Natural killer cell treated with Interleukin-12 subunit alpha and Interleukin-12 subunit beta and Interleukin-15 and Interleukin-18, amount 100 ng/mL, for 72 hours (primary cell): ENCODE measurements at regions not wholly inside any gene's neighbourhood (a gene's known extent, or its start where the extent isn't known, plus 50 kb on each side); places are given as distances from the start of the nearest gene placed in this dataset.
"Not testable (repeated sequence)": the region's sequence is repeated elsewhere in the genome, so short reads cannot be mapped to it uniquely, and the experiment has no call there.

Source experiments
- ATAC-seq, 2 donors: fragments of 150-1000 bp; cut with Tn5 transposase in 1 of 2; sonication (Bioruptor Pico), chemical (Tn5 transposase) in 1 of 2; 2 replicates each; pipeline ENCODE4 v1.10.0; 2021
- DNase-seq: peaks from one replicate; pipeline ENCODE4 v3.0.0; 2022; ENCODE audit warnings: low spot score
- H3K27ac Mint-ChIP-seq, 2 donors: 1 replicate in 1 of 2; 2 replicates in 1 of 2; pipeline ENCODE4 v1.8.0; 2022; ENCODE audit warnings: mixed read lengths in 2 of 2, mild to moderate bottlenecking in 1 of 2, moderate library complexity in 1 of 2
- H3K27me3 Mint-ChIP-seq, 2 donors: 1 replicate in 1 of 2; 2 replicates in 1 of 2; pipeline ENCODE4 v1.8.0; 2022; ENCODE audit warnings: mixed read lengths in 2 of 2
- H3K36me3 Mint-ChIP-seq: one replicate; pipeline ENCODE4 v1.8.0; 2022; ENCODE audit warnings: mixed read lengths
- H3K4me1 Mint-ChIP-seq, 2 donors: 1 replicate in 1 of 2; 2 replicates in 1 of 2; pipeline ENCODE4 v1.8.0; 2022; ENCODE audit warnings: low read depth in 2 of 2, mixed read lengths in 2 of 2, mild to moderate bottlenecking in 1 of 2
- H3K4me3 Mint-ChIP-seq: one replicate; pipeline ENCODE4 v1.8.0; 2022; ENCODE audit warnings: mixed read lengths
- H3K9me3 Mint-ChIP-seq: 2 replicates; pipeline ENCODE4 v1.8.0; 2022; ENCODE audit warnings: mixed read lengths

DNA sequence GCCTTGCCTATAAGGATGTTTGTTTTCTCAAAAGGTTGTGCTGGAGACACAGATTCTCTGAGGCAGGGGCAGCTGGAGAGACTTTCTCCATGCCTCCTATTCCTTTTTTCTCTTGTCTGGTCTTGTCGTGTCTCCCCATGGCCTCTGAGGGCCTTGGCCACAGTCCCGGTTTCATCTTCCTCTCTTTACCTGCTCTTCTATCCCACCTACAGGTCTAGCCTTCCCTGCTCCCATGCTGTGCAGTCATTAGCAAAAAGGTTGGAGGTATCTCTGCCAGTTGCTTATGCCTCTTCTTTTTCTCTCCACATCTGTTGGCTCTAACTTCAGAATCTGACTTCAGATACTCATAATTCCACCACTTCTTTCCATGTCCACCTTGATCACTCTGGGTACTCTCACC, 191.1 kb downstream of the IL20RB start:
- Mint-ChIP-seq H3K4me3 (no peak overlapping the region), H3K27me3 (peaks cover 20% of the 10 kb centered on the region in 2 donors), H3K36me3 (no peaks in the 10 kb centered on the region), H3K27ac (no peak overlapping the region), H3K9me3 (no peaks in the 10 kb centered on the region), H3K4me1 (no peaks in the 10 kb centered on the region)
- no peak for DNase-seq
- no peak for ATAC-seq

DNA sequence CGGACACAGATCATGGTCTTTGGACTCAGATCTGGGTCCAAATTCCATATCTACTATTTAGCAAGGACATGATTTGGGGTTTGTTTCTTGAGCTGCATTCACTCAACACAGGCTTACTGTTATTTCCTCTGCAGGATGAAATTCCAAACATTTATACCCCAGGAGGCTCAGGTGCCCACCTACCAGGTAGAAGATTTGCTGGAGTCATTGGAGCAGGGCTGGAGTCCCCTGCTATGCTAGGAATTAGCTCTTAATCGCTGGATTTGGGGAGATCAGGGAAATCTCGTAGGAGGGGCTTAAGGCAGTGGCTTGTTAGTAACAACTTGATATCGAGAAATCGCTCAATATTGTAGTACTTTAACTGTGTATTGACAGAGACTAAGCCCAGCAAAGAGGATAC, 193.0 kb downstream of the IL20RB start:
- Mint-ChIP-seq H3K27me3 (peaks cover 19 to 24% of the 10 kb centered on the region in 2 donors), H3K4me1 (no peaks in the 10 kb centered on the region), H3K36me3 (no peaks in the 10 kb centered on the region), H3K4me3 (no peak overlapping the region), H3K27ac (no peak overlapping the region), H3K9me3 (no peaks in the 10 kb centered on the region)
- DNase-seq: no peak
- no peak for ATAC-seq

DNA sequence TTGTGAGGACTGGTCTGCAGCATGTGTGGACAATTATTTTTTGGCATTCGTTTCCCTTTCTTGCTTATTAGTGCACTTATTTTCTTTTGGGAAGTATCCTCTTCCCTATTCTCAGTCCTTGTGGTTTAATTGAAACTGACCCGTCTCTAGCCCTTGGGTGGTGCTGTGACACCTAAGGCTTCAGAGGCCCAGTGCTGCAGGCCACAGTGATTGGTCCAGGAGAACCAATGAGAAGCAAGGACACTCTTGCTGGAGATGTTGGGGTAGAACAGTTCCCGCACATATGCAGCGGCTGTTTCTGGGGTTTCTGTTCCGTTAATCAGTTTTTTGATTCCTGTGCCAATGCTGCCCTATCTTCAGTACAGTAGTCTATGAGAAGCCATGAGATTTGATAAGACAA, 195.3 kb downstream of the IL20RB start:
- H3K4me1 Mint-ChIP-seq, H3K9me3 Mint-ChIP-seq, DNase-seq, H3K27ac Mint-ChIP-seq, H3K4me3 Mint-ChIP-seq, ATAC-seq, H3K36me3 Mint-ChIP-seq: not testable (repeated sequence)
- peaks cover 16 to 18% of the 10 kb centered on the region in 2 donors for H3K27me3 Mint-ChIP-seq

DNA sequence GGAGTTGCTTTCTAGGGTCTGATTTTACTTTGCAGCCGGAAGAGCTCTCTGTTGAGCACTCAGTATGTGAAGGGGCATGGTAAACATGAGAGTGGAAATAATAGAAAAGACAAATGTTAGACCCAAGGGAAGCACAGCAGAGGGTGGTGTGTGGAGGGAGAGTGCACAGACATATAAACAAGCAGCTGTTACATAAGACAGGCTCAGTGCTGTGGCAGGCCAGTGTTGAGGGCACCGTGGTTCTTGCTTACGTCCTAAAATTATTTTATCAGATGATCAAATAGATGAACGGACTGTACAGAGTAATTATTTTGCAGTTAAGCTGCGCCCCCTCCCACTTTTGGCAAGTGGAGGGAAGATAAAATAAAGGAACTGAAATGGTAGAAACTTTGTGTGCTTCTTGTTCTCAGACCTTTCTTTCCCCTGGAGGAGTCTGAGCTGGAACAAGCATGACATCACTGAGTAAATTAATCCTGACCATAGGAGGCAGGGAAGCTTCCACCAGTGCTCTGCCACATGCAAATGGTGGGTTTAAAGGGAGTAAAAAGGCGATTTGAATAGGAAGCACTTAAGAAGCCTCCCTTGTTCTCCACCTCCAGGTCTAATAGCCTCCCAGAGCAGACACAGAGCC, 205.6 kb downstream of the IL20RB start:
- Mint-ChIP-seq H3K4me3 (no peak overlapping the region), H3K36me3 (no peaks in the 10 kb centered on the region), H3K27me3 (peaks cover 16 to 41% of the 10 kb centered on the region in 2 donors), H3K4me1 (no peaks in the 10 kb centered on the region), H3K27ac (no peak overlapping the region), H3K9me3 (no peaks in the 10 kb centered on the region)
- no peak for DNase-seq
- no peak for ATAC-seq

DNA sequence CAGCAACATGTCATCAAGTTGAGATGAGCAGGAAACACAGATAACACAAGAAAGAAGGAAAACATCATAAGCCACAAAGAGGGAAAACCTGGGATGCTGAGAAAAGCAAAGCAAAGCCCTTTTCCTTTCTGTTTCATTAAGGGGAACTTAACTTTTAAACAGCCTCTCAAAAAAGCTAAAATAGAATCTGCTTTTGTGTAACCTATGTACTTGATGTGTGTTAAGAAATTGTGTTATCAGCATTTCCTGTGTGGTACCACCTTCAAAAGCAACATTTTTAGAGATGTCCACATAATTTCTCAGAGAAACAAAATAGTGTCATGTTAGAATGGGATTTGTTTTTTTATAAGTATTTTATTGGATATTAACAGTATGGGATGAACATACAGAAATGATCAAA, 206.2 kb downstream of the IL20RB start:
- H3K27ac Mint-ChIP-seq: no peak overlapping the region
- H3K4me1 Mint-ChIP-seq: no peaks in the 10 kb centered on the region
- no peaks in the 10 kb centered on the region for H3K36me3 Mint-ChIP-seq
- H3K4me3 Mint-ChIP-seq: no peak overlapping the region
- H3K27me3 Mint-ChIP-seq: peaks cover 16 to 41% of the 10 kb centered on the region in 2 donors
- H3K9me3 Mint-ChIP-seq: no peaks in the 10 kb centered on the region
- DNase-seq (no peak), ATAC-seq (no peak)

DNA sequence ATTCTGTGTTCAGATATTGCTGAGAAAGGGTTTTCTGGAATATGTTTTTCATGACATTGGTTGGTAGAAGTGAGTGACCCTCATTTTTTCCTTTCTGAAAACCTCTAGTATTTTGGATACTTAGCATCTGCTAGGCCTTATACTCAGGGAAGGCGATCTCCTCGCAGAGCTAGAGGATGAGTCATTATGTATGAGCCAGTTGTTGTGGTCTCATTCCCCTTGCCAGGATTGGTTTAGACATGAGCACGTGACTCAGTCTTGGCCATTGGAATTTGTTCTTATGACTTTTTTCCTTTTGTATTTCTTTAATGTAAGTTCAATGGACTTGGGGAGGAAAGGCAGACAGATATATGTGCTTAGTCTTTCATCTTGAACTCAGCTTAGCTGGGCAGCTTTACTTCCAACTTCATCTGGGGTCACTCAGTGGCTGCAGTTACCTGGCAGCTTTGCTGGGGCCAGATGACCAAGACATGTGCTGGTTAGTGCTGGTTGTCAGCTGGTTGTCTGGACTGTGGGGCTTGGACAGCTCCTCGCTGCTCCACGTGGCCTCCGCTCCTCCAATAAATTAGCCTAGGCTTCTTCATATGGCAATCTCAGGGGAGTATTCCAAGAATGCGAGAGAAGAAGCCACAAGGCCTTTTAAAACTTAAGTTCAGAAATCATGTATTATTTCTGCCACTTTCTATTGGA, 207.5 kb downstream of the IL20RB start:
- Mint-ChIP-seq H3K27me3 (peaks cover 12 to 33% of the 10 kb centered on the region in 2 donors), H3K36me3 (peaks cover 3% of the 10 kb centered on the region), H3K9me3 (no peaks in the 10 kb centered on the region), H3K4me3 (no peak overlapping the region), H3K27ac (no peak overlapping the region), H3K4me1 (no peaks in the 10 kb centered on the region)
- ATAC-seq (no peak), DNase-seq (no peak)

DNA sequence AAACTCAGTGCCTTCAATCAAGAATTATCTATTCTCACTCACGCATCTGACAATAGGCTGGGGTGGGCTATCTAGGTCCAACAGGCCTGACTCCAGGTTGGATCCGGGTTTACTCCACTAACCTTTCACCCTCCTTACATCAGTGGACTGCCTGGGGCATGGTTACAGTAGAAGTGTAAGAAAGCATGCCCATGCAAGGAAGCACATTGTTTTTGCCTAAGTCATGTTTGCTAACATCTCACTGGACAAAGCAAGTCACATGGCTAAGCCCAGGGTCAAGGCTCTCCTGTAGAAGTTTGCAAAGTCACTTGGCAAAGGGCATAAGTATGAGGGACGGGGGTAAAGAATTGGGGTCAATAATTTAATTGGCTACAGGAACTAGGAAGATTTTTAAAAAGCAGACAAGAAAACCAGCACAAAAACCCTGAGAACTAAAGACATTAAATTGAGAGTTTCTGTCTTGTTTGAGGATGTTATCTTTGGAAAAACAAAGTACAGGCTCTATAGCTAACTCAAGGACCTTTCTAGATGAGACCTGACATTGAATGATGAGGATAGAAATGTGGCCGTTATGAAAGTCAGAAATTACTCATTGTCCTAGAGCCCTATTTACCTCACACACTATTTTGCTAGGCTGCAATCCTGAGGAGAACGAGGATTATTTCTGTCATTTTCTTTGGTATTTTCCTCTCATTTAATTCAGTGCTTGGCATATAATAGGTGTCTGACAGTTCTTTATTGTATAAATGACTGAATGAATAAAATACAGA, 214.2 kb downstream of the IL20RB start:
- no peak overlapping the region for H3K4me3 Mint-ChIP-seq
- no peaks in the 10 kb centered on the region for H3K9me3 Mint-ChIP-seq
- peaks cover 4 to 20% of the 10 kb centered on the region in 2 donors for H3K27me3 Mint-ChIP-seq
- ATAC-seq (no peak), DNase-seq (no peak)
- H3K4me1 Mint-ChIP-seq: no peaks in the 10 kb centered on the region
- peaks cover 5% of the 10 kb centered on the region for H3K36me3 Mint-ChIP-seq
- no peak overlapping the region for H3K27ac Mint-ChIP-seq

DNA sequence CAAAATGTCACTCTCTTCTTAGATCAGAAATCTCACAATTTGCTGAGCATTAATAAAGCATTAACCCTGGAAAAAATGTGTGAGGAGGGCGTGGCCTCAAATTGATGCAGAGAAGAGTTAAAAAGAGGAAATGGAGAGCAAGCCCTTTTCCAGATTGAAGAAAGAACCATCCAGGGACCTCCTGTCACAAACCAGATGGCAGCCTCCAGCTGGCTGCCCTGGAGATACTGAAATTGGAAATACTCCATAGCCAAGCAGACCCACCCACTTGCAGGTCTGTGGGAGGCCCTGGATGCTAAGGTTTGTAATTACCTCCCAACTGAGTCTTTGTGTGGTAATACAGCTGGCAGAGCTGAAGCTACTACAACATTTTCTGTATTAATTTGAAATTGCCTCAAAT, 214.9 kb downstream of the IL20RB start:
- Mint-ChIP-seq H3K4me3 (no peak overlapping the region), H3K27me3 (peaks cover 4 to 20% of the 10 kb centered on the region in 2 donors), H3K4me1 (no peaks in the 10 kb centered on the region), H3K9me3 (no peaks in the 10 kb centered on the region), H3K27ac (no peak overlapping the region), H3K36me3 (peaks cover 5% of the 10 kb centered on the region)
- ATAC-seq (no peak), DNase-seq (no peak)

DNA sequence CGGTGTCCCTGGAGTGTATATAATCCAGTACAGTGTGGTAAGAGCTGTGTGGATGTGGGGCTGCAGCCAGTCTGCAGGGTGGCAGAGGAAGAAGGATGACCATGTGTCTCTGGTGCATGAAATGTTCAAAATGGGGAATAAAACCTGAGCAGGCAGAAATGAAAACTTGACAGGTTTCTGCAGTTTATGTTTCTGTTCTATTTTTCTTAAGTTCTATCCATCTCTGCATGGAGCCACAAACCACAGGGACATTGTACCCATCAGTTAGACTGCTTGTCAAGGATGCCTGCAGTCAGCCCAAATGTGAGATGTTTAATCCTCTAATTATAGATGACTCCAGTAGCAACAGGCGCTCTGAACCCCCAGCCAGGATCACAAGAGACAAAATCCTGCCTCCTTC, 216.7 kb downstream of the IL20RB start:
- Mint-ChIP-seq H3K27me3 (peaks cover 6 to 28% of the 10 kb centered on the region in 2 donors), H3K4me1 (no peaks in the 10 kb centered on the region), H3K4me3 (no peak overlapping the region), H3K36me3 (peaks cover 5% of the 10 kb centered on the region), H3K9me3 (no peaks in the 10 kb centered on the region), H3K27ac (no peak overlapping the region)
- no peak for ATAC-seq
- no peak for DNase-seq

DNA sequence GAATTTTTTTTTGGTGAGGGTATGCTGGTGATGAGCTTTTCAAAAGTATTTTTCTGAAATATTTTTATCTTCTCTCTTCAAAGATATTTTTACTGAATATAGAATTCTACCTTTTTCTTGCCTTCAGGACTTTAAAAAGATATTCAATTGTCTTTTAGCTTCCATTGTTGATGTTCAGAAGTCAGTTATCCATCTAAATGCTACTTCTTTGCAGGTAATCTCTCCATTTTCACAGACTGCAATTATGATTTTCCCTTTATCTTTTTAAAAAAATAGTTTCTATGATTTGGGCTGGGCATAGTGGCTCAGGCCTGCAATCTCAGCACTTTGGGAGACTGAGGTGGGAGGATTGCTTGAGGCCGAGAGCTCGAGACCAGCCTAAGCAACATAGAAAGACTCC, 222.4 kb downstream of the IL20RB start:
- Mint-ChIP-seq H3K9me3 (peaks cover 7% of the 10 kb centered on the region), H3K4me3 (no peak overlapping the region), H3K27me3 (peaks cover 4 to 22% of the 10 kb centered on the region in 2 donors), H3K27ac (no peak overlapping the region), H3K36me3 (no peaks in the 10 kb centered on the region), H3K4me1 (no peaks in the 10 kb centered on the region)
- DNase-seq (no peak), ATAC-seq (no peak)

DNA sequence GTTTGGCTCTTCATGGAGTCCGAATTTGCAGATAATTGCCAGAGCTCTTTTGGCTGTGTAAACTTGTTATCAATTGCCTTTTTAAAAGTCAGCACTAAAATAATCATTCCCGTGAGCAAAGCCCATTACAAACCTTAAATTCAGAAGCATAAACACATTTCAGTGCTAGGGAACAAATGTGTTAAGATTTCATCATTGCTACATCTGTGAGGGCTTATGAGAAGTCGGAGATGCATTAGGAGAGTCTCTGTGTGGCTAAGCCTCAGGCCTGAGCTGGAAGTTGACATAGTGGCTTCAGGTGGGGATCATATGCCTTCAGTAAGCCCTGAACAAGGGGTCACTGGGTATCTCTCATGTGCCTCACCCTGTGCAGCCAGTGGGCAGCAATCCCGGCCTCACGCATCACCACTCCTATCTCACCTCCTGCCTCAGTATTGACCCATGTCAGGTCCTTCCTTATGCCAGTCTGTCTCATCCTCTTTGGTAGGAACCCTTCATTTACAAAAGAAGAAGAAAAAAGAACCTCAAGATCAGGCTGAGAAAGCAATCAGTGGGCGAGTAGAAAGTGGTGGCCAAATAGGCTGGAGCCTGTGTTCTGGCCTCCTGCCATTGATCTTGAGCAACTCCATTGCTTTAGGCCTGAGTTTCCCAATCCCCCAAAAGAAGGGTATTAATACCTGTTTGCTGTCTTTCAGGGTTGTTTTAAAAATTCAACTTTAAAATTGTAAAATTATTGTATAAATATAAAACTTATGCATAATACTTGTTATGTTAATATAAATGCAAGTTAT, 233.5 kb downstream of the IL20RB start:
- H3K4me3 Mint-ChIP-seq: no peak overlapping the region
- no peaks in the 10 kb centered on the region for H3K36me3 Mint-ChIP-seq
- H3K27ac Mint-ChIP-seq: no peak overlapping the region
- peaks cover 2 to 10% of the 10 kb centered on the region in 2 donors for H3K27me3 Mint-ChIP-seq
- DNase-seq: no peak
- peaks cover 3% of the 10 kb centered on the region for H3K9me3 Mint-ChIP-seq
- no peak for ATAC-seq
- no peaks in the 10 kb centered on the region for H3K4me1 Mint-ChIP-seq

DNA sequence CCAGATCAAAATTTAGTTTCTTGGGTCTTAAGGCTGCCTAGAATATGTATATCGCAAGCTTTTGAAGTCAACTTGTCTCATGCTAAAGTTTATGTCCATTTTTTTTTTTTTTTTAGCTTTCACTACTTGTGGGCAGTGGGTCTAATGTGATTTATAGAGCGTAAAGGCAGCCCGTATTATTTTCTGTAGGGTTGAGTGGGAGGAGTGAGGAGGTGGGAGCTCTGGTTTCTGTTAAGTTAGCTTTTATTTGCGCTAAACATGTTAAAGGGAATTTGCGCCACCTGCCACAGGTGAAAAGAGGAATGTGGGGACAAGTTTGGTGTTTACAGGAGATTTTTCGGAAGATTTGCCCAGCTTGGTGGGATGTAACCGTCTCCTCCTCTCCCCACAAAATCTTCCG, 234.2 kb downstream of the IL20RB start:
- no peak overlapping the region for H3K4me3 Mint-ChIP-seq
- H3K36me3 Mint-ChIP-seq: no peaks in the 10 kb centered on the region
- DNase-seq: no peak
- H3K27me3 Mint-ChIP-seq: peaks cover 2 to 10% of the 10 kb centered on the region in 2 donors
- no peak for ATAC-seq
- peaks cover 3% of the 10 kb centered on the region for H3K9me3 Mint-ChIP-seq
- no peaks in the 10 kb centered on the region for H3K4me1 Mint-ChIP-seq
- H3K27ac Mint-ChIP-seq: no peak overlapping the region

DNA sequence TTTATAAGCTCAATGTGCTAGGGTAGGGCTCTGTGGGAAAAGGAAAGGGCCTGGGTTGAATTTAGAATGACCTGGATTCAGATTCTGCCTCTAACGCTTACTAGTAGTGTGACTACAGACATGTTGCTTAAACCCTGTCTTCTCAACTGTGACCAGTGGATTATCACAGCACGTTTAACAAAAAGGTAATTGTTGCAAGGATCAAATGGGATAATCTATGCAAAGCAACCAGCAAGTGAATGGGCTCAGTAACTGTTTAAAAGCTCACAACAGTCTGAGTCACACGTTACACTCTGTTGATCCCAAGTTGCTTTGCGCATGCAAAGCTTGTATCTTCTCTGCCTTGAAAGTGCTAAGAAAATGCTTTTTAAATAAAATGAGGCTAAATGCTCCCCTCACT, 236.5 kb downstream of the IL20RB start:
- Mint-ChIP-seq H3K4me3 (no peak overlapping the region), H3K36me3 (no peaks in the 10 kb centered on the region)

More for the DNA sequence above, 236.5 kb downstream of the IL20RB start:
- peaks cover 3% of the 10 kb centered on the region for H3K9me3 Mint-ChIP-seq
- no peak for DNase-seq
- H3K27ac Mint-ChIP-seq: no peak overlapping the region
- no peak for ATAC-seq
- no peaks in the 10 kb centered on the region for H3K4me1 Mint-ChIP-seq
- H3K27me3 Mint-ChIP-seq: peaks cover 2 to 10% of the 10 kb centered on the region in 2 donors
